ENCODE measurements at regions not wholly inside any gene's neighbourhood (a gene's known extent, or its start where the extent isn't known, plus 50 kb on each side); places are given as distances from the start of the nearest gene placed in this dataset.

DNA sequence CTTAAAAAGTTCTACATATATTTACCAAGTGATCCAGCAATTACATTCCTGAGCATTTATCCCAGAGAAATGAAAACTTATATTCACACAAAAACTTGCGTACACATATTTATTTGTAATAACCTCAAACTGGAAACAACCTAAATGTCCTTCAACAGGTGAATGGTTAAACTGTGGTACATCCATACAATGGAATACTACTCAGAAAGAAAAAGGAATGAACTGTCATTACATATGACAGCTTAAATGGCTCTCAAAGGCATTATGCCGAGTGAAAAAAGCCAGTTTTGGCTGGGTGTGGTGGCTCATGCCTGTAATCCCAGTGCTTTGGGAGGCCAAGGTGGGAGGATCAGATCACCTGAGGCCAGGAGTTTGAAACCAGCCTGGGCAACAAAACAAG, 79.1 kb upstream of the DYNC1I2 start:
- Mint-ChIP-seq H3K4me3 (no peak overlapping the region), H3K4me1 (no peaks in the 10 kb centered on the region), H3K9me3 (no peaks in the 10 kb centered on the region), H3K27ac (no peak overlapping the region), H3K27me3 (peaks cover 10% of the 10 kb centered on the region)
- no peak for DNase-seq
- no peak for ATAC-seq

DNA sequence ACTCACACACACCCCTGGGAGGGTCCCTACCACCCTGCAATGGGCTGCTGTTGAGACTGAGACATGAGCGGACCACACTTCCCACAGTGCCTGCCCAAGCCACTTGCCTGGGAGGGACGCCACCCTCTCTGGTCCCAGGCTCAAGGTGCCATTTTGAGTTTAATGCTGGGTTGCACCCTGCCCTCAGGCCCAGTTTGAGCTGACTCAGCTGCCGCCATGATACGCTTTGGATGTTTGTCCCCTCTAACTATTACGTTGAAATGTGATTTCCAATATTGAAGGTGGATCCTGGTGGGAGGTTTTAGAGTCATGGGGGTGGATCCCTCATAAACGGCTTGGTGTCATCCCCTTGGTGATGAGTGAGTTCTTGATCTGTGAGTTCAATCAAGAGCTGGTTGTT, 76.4 kb upstream of the DYNC1I2 start:
- H3K4me1 Mint-ChIP-seq, result no peaks in the 10 kb centered on the region
- DNase-seq, result no peak
- no peak for ATAC-seq
- peaks cover 3% of the 10 kb centered on the region for H3K27me3 Mint-ChIP-seq
- H3K27ac Mint-ChIP-seq, result no peak overlapping the region
- no peak overlapping the region for H3K4me3 Mint-ChIP-seq
- no peaks in the 10 kb centered on the region for H3K9me3 Mint-ChIP-seq

DNA sequence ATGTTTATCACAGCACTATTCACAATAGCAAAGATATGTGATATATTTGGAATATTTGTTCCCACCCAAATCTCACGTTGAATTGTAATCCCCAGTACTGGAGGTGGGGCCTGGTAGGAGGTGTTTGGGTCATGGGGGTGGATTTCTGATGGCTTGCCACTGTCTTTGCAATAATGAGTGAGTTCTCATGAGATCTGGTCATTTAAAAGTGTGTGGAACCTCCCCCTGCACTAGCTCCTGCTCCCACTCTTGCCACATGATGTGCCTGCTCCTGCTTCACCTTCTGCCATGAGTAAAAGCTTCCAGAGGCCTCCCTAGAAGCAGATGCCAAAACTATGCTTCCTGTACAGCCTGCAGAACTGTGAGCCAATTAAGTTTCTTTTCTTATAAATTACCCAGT, 72.2 kb upstream of the DYNC1I2 start:
- H3K4me1 Mint-ChIP-seq, result no peaks in the 10 kb centered on the region
- no peak overlapping the region for H3K4me3 Mint-ChIP-seq
- H3K27ac Mint-ChIP-seq, result no peak overlapping the region
- H3K9me3 Mint-ChIP-seq, result no peaks in the 10 kb centered on the region
- DNase-seq (no peak), ATAC-seq (no peak)
- H3K27me3 Mint-ChIP-seq, result no peaks in the 10 kb centered on the region

DNA sequence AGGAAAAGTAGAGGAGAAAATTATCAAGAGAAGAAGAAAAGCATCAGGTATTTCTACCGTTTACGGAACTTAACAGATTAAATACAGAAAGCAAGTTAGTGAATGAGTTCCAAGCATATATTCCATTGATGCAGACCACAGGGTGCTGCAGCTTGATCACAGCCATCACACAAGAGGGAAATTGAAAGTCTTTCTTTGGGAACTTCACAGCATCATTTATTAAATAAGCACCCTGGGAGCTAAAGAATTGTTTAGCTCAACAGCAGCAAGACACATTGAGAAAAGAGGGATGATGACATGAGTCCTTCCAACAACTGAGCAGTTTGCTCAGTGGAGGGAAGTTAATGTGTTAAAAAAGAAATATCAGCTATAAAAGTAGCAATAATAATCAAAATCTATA, 69.3 kb upstream of the DYNC1I2 start:
- H3K27ac Mint-ChIP-seq, result no peak overlapping the region
- H3K4me1 Mint-ChIP-seq, result no peaks in the 10 kb centered on the region
- DNase-seq (no peak), ATAC-seq (no peak)
- no peaks in the 10 kb centered on the region for H3K27me3 Mint-ChIP-seq
- no peaks in the 10 kb centered on the region for H3K9me3 Mint-ChIP-seq
- H3K4me3 Mint-ChIP-seq, result no peak overlapping the region

DNA sequence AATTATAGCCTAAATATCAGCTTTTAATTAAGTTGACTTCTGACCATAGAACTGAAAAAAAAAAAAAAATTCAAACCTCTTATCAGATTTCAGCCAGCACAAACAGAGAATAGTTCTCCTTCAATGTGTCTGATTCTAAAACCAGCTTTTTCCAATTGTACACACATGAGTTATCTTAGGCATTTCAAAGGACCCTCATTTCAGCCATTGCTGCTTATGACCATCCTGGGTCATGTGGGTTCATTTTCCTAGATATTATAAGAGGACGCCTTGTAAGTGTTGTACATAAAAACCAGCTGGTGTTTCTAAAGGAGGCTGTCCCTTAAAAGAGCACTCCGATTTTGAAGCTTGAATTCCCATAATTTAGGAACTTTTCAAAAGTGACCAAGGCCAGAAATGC, 62.3 kb upstream of the DYNC1I2 start:
- no peaks in the 10 kb centered on the region for H3K4me1 Mint-ChIP-seq
- no peak overlapping the region for H3K4me3 Mint-ChIP-seq
- peaks cover 3 to 9% of the 10 kb centered on the region in 2 donors for H3K9me3 Mint-ChIP-seq
- DNase-seq (no peak), ATAC-seq (no peak)
- no peak overlapping the region for H3K27ac Mint-ChIP-seq
- H3K27me3 Mint-ChIP-seq, result no peaks in the 10 kb centered on the region

DNA sequence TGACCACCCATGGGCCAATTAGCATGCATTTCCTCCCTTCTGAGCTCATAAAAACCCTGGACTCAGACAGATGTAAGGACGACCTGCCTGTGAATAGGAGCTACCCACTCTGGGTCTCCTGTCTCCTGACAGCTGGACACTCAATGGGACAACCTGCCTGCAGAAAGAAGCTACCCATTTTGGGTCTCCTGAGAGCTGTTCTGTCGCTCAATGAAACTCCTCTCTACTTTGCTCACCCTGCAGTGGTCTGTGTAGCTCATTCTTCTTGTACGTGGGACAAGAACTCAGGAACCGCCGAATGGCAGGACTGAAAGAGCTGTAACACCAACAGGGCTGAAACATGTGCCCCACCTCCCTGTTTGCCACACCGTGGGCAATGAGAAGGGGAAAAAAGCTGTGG, 60.3 kb upstream of the DYNC1I2 start:
- no peaks in the 10 kb centered on the region for H3K4me1 Mint-ChIP-seq
- ATAC-seq (no peak), DNase-seq (no peak)
- no peaks in the 10 kb centered on the region for H3K27me3 Mint-ChIP-seq
- peaks cover 17 to 29% of the 10 kb centered on the region in 2 donors for H3K9me3 Mint-ChIP-seq
- no peak overlapping the region for H3K4me3 Mint-ChIP-seq
- H3K27ac Mint-ChIP-seq, result no peak overlapping the region

DNA sequence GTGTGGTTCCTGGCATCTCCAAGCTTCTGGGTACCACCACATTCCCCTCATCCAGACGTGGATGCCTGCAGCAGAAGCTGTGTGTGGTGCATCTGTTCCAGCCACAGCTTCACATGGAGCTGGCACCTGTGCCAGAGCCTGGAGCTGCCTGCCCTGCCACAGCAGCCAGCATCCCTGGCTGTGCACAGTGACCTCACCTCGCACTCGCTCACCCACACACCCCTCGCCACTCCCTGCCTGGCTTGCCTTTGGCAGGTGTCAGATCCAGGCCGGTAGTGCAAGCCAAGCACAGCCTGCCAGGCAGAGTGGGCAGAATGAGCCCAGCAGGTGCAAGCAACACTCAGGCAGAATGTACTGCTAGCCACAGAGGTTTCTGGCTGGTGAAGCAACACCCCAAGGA, 59.9 kb upstream of the DYNC1I2 start:
- no peaks in the 10 kb centered on the region for H3K4me1 Mint-ChIP-seq
- ATAC-seq (no peak), DNase-seq (no peak)
- H3K4me3 Mint-ChIP-seq, result no peak overlapping the region
- no peaks in the 10 kb centered on the region for H3K27me3 Mint-ChIP-seq
- H3K9me3 Mint-ChIP-seq, result peaks cover 22 to 33% of the 10 kb centered on the region in 2 donors
- H3K27ac Mint-ChIP-seq, result no peak overlapping the region

DNA sequence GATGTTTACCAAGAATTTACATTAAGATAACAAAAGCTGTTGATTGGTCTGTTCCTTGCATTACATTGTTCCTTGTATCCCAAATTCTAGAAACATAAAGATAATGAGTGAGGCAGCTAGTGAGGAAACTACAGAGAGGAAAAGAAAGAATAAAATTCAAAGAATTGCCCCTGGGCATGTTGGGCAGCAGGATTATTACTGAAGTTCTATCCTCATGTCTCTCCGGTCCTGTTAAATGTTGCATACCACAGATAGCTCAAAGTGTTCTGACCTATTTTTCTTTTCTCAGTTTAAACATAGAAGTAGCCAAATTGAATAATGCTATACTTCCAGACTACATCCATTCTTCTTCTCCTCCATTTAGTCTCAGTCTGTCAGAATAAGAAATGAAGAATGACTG, 58.2 kb upstream of the DYNC1I2 start:
- no peaks in the 10 kb centered on the region for H3K27me3 Mint-ChIP-seq
- no peak overlapping the region for H3K27ac Mint-ChIP-seq
- H3K9me3 Mint-ChIP-seq, result peaks cover 26 to 33% of the 10 kb centered on the region in 2 donors
- DNase-seq (no peak), ATAC-seq (no peak)
- no peak overlapping the region for H3K4me3 Mint-ChIP-seq
- H3K4me1 Mint-ChIP-seq, result no peaks in the 10 kb centered on the region

DNA sequence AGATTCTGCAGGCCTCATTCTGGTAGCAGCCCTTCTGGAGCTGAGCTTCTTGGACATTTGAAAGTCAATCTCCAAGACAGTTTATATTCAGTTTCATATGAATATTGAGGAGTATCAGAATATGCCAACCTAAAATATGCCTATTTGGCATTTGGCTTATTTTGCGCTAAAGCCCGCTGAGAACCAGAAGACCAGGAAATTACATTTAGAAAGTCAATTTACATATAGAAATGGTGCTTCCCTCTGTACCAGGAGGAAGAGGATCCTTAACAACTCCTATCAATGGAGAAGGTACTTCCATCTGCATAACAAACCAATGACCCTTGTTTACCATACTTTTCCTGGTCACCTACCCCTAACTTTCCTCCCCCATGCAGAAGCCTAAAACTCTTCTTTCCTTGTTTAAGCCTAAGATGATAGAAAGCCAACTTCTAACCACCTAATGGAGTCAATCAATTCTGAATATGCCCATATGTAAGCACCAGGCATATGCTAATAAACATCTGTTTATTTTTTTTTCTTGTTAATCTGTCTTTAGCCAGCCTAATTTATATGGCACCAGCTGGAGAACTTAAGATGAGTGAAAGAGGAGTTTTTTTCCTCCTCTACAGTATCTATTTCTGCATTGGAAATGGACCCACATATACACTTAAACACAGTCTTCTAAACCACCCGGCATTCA, 57.0 kb upstream of the DYNC1I2 start:
- H3K4me3 Mint-ChIP-seq, result no peak overlapping the region
- no peak overlapping the region for H3K27ac Mint-ChIP-seq
- no peak for ATAC-seq
- no peak for DNase-seq
- H3K4me1 Mint-ChIP-seq, result no peaks in the 10 kb centered on the region
- H3K27me3 Mint-ChIP-seq, result no peaks in the 10 kb centered on the region
- peaks cover 30 to 33% of the 10 kb centered on the region in 2 donors for H3K9me3 Mint-ChIP-seq

DNA sequence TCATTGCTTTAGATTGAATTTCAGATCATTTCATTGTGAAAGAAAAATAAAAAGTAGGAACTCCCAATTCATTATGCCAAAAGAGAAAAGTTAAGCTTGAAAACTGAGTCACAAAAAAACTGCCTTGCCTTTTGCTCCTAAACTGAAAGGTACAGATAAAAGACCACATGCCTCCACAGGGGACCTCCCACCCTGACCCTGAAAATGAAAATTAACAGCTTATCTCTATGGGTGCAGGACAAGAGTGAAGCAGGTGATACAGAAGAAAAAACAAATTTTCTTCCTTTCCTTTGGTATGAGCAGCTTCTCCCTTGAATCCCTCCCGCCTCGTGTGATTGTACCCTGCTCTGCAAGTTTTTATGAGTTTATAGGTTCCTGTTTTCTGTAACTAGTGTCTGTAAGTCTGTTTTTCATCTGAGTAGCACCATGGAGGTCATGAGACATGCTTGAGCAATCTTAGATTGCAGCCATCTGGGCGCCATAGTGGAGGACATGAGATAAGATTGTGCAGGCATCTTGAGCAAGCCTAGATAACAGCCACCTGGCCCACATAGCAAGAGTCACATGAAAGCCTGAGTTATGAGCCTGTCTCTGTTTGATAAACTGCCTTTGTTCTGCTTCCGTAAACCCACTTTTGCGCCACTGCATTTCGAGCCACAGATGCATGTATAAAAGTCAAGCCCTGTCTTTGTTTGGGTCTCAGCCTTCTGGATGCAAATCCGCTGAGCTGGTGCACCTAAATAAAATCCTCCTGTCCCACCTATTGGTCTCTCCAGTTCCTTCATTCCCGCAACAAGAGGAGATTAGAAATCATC, 56.2 kb upstream of the DYNC1I2 start:
- Mint-ChIP-seq H3K27me3 (no peaks in the 10 kb centered on the region), H3K4me3 (no peak overlapping the region), H3K27ac (peak overlapping the region in 1 of 2 donors; percentile 40), H3K9me3 (peaks cover 30 to 33% of the 10 kb centered on the region in 2 donors), H3K4me1 (no peaks in the 10 kb centered on the region)
- DNase-seq (no peak), ATAC-seq (no peak)
